Ishikawa (cell line): ENCODE measurements at regions not wholly inside any gene's neighbourhood (a gene's known extent, or its start where the extent isn't known, plus 50 kb on each side); places are given as distances from the start of the nearest gene placed in this dataset.

Experiments
- CEBPB ChIP-seq: IDR thresholded peaks from 2 replicates; pipeline ENCODE4 v1.6.1; 2012
- CREB1 ChIP-seq: IDR thresholded peaks from 2 replicates; pipeline ENCODE4 v1.6.1; 2012; ENCODE audit warnings: low read depth
- EGR1 ChIP-seq: IDR thresholded peaks from 2 replicates; pipeline ENCODE4 v1.6.1; 2012
- EP300 ChIP-seq: IDR thresholded peaks from 2 replicates; pipeline ENCODE4 v1.6.1; 2012; ENCODE audit warnings: borderline replicate concordance
- FOXM1 ChIP-seq: IDR thresholded peaks from 2 replicates; pipeline ENCODE4 v1.6.1; 2012; ENCODE audit warnings: low read depth, borderline replicate concordance
- MAX ChIP-seq: IDR thresholded peaks from 2 replicates; pipeline ENCODE4 v1.6.1; 2012
- NFIC ChIP-seq: IDR thresholded peaks from 2 replicates; pipeline ENCODE4 v1.6.1; 2012
- RAD21 ChIP-seq: IDR thresholded peaks from 2 replicates; pipeline ENCODE4 v1.6.1; 2012; ENCODE audit warnings: low read depth
- REST ChIP-seq: IDR thresholded peaks from 2 replicates; pipeline ENCODE4 v1.6.1; 2012; ENCODE audit warnings: low read depth, mild to moderate bottlenecking
- TAF1 ChIP-seq: IDR thresholded peaks from 2 replicates; pipeline ENCODE4 v1.6.1; 2012; ENCODE audit warnings: low read depth, mild to moderate bottlenecking
- TCF12 ChIP-seq: IDR thresholded peaks from 2 replicates; pipeline ENCODE4 v1.6.1; 2012; ENCODE audit warnings: low read depth
- TEAD4 ChIP-seq: IDR thresholded peaks from 2 replicates; pipeline ENCODE4 v1.6.1; 2012
- USF1 ChIP-seq: IDR thresholded peaks from 2 replicates; pipeline ENCODE4 v1.6.1; 2012
- YY1 ChIP-seq: IDR thresholded peaks from 2 replicates; pipeline ENCODE4 v1.6.1; 2012; ENCODE audit warnings: low read depth
- ZBTB7A ChIP-seq: IDR thresholded peaks from 2 replicates; pipeline ENCODE4 v1.6.1; 2012; ENCODE audit warnings: low read depth

GRCh38 chr9:19551124-19551929 lies 142.5 kb downstream of the ACER2 start:
- no peak for TF ChIP-seq MAX
- no peak for TF ChIP-seq NFIC
- TF ChIP-seq TCF12: no peak
- no peak for TF ChIP-seq RAD21

- TF ChIP-seq CEBPB (no peak), EGR1 (no peak), TAF1 (no peak), FOXM1 (no peak), TCF12 (no peak), YY1 (no peak), EP300 (no peak), RAD21 (no peak), TEAD4 (no peak), USF1 (no peak), ZBTB7A (no peak), CREB1 (no peak), NFIC (no peak), MAX (no peak)
These were observed 141.2 kb downstream of the ACER2 start for GRCh38 chr9:19550009-19550408.

- TF ChIP-seq EGR1 (no peak), YY1 (no peak), CREB1 (no peak), CEBPB (no peak), TAF1 (no peak), EP300 (no peak), RAD21 (no peak), MAX (no peak), USF1 (no peak), FOXM1 (no peak), TCF12 (no peak), ZBTB7A (no peak), TEAD4 (no peak), REST (no peak)
These were observed 124.6 kb downstream of the ACER2 start for GRCh38 chr9:19533373-19533772.

- TF ChIP-seq CEBPB (no peak), CREB1 (no peak), ZBTB7A (no peak), EP300 (no peak), TCF12 (no peak), EGR1 (no peak), MAX (no peak)
These were observed 118.9 kb downstream of the ACER2 start for GRCh38 chr9:19527663-19528062.

GRCh38 chr9:19522558-19522957 lies 113.7 kb downstream of the ACER2 start:
- no peak for TF ChIP-seq CREB1
- no peak for TF ChIP-seq USF1
- TF ChIP-seq RAD21: no peak
- no peak for TF ChIP-seq NFIC

- TF ChIP-seq EGR1 (no peak), TAF1 (no peak), TEAD4 (no peak), TCF12 (no peak), RAD21 (no peak), FOXM1 (no peak), YY1 (no peak), USF1 (no peak), MAX (no peak), CEBPB (no peak), ZBTB7A (no peak), CREB1 (no peak), NFIC (no peak), EP300 (no peak), REST (no peak)
These were observed 112.4 kb downstream of the ACER2 start for GRCh38 chr9:19521205-19521604.
